Right lobe of liver (tissue), 6 donors: ENCODE measurements at regions not wholly inside any gene's neighbourhood (a gene's known extent, or its start where the extent isn't known, plus 50 kb on each side); places are given as distances from the start of the nearest gene placed in this dataset.

Source experiments
- ATAC-seq, 4 donors: fragments of 200-7000 bp; cut with Tn5 transposase; one replicate each; pipeline ENCODE4 v1.9.1; 2020; ENCODE audit warnings: mild to moderate bottlenecking in 4 of 4, moderate library complexity in 4 of 4
- DNase-seq, 3 donors: peaks; one replicate each; pipeline ENCODE4 v3.0.0-alpha.2; 2020
- H3K27ac ChIP-seq, 3 donors: fragments of 200-600 bp; one replicate each; pipeline ENCODE4 v1.8.0; 2022
- H3K27me3 ChIP-seq, 2 donors: fragments of 200-600 bp; one replicate each; pipeline ENCODE4 v1.8.0; 2022
- H3K36me3 ChIP-seq, 4 donors: fragments of 200-600 bp; sonication (generic) in 1 of 4; one replicate each; pipeline versions ENCODE4 v1.5.1 to v1.8.0; 2017 to 2022; ENCODE audit warnings: control low read depth in 1 of 4
- H3K4me1 ChIP-seq, 4 donors: fragments of 200-600 bp; sonication (generic) in 1 of 4; one replicate each; pipeline versions ENCODE4 v1.5.1 to v1.8.0; 2017 to 2022; ENCODE audit warnings: control low read depth in 1 of 4
- H3K4me3 ChIP-seq, 3 donors: fragments of 200-600 bp; one replicate each; pipeline ENCODE4 v1.8.0; 2022
- H3K9me3 ChIP-seq, 4 donors: fragments of 200-600 bp; sonication (generic) in 1 of 4; one replicate each; pipeline versions ENCODE4 v1.5.1 to v1.8.0; 2017 to 2022; ENCODE audit warnings: control low read depth in 1 of 4
- CTCF ChIP-seq, 4 donors: fragments of 200-600 bp in 3 of 4; fragments of 450-650 bp in 1 of 4; IDR thresholded peaks; one replicate each; pipeline versions ENCODE4 v1.5.1 to v1.8.0; 2016 to 2022; ENCODE audit warnings: antibody characterized with exemption in 4 of 4, mild to moderate bottlenecking in 2 of 4
- POLR2A ChIP-seq: fragments of 450-650 bp; IDR thresholded peaks from one replicate; pipeline ENCODE4 v1.6.1; 2017; ENCODE audit warnings: antibody characterized with exemption, mild to moderate bottlenecking
- WGBS: methylation state at CpG from one replicate; pipeline ENCODE4 v1.1.6; 2018; ENCODE audit warnings: low coverage, low lambda C conversion rate; ENCODE audit not compliant: insufficient coverage; ENCODE audit errors: missing lambda C conversion rate; 5-methylcytosine and 5-hydroxymethylcytosine counted together
- intact Hi-C, 2 donors: fragments of 100-400 bp; cut with DNase I; formaldehyde crosslinking; loops; one replicate each; pipeline versions ENCODE4 v1.11.2 to v1.14.1; 2022
- donor health status: DM: no; HTN: yes; CAD: no.
- donor health status: DM: no; HTN: no; CAD: no.
- donor health status: DM: no; HTN: no; CAD: no.
- donor health status: DM: no; HTN: yes; CAD: no.
- donor health status: DM: no; HTN: yes; CAD: no.

- Histone ChIP-seq H3K27ac (no peak overlapping the region), H3K4me1 (no peaks in the 10 kb centered on the region), H3K4me3 (no peak overlapping the region), H3K9me3 (no peaks in the 10 kb centered on the region), H3K27me3 (no peaks in the 10 kb centered on the region), H3K36me3 (no peaks in the 10 kb centered on the region)
- intact Hi-C loops, result no loop called here
- DNase-seq (no peak), ATAC-seq (no peak)
- TF ChIP-seq CTCF (IDR thresholded peaks at IDR 0.05), result no peak
- TF ChIP-seq POLR2A, result no peak
- 63% methylated on average over 4 of the region's 8 CpGs for WGBS
Observed at GRCh38 chr18:25735459-25735858, 355.0 kb downstream of the SS18 start.

GRCh38 chr18:25734336-25734735 lies 356.1 kb downstream of the SS18 start:
- H3K27me3 ChIP-seq, result no peaks in the 10 kb centered on the region
- H3K36me3 ChIP-seq, result no peaks in the 10 kb centered on the region
- H3K4me3 ChIP-seq, result no peak overlapping the region
- TF ChIP-seq POLR2A (no peak), CTCF (IDR thresholded peaks at IDR 0.05) (no peak)
- DNase-seq (no peak), ATAC-seq (no peak)
- WGBS, result 35% methylated on average over 2 of the region's 2 CpGs
- no peak overlapping the region for H3K27ac ChIP-seq
- intact Hi-C loops, result no loop called here
- H3K9me3 ChIP-seq, result no peaks in the 10 kb centered on the region
- H3K4me1 ChIP-seq, result no peaks in the 10 kb centered on the region

DNA sequence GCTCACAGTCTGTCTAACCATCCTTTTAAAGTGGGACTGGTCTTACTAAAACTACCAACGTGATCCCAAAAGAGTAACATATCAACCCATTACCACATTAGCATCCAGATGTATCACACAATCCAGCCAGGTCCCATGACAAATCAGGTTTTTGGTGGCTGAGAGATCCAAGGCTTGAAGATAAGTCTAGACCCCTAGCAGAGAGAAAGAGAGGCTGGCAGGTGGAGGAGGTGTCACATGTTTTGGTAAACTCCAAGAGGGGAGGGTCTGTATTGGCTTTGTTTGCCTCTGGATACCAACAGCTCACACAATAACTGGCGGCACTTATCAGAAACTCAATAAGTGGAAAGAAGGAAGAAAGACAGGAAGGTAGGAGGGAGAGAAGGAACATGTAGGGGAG lies 357.6 kb downstream of the SS18 start:
- ATAC-seq (no peak), DNase-seq (no peak)
- no peaks in the 10 kb centered on the region for H3K27me3 ChIP-seq
- TF ChIP-seq CTCF (IDR thresholded peaks at IDR 0.05), result no peak
- TF ChIP-seq POLR2A, result no peak
- H3K4me1 ChIP-seq, result no peaks in the 10 kb centered on the region
- no peak overlapping the region for H3K27ac ChIP-seq
- H3K36me3 ChIP-seq, result no peaks in the 10 kb centered on the region
- WGBS, result 22% methylated on average over 2 of the region's 2 CpGs
- no peaks in the 10 kb centered on the region for H3K9me3 ChIP-seq
- intact Hi-C loops, result no loop called here
- no peak overlapping the region for H3K4me3 ChIP-seq

DNA sequence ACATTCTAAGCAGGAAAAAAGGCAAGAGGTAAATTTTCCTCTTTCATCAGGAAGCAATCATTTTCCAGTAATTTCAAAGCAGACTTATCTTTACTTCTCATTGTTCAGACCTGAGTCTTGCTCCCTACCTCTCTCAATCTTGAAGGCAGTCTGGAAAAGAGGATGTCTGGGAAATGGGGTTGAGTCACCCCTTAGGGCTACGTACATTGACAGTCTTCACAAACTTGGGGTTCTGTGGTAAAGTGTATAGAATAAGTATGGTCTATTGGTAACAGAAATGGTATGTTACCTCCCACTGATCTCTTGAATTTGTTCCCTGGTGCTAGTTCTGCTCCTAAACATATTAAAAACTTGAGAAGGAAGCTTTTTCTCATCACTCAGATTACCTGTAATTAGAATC lies 361.3 kb downstream of the SS18 start:
- no peak for TF ChIP-seq POLR2A
- no peak for TF ChIP-seq CTCF (IDR thresholded peaks at IDR 0.05)
- no peaks in the 10 kb centered on the region for H3K4me1 ChIP-seq
- no peak for DNase-seq
- no peaks in the 10 kb centered on the region for H3K36me3 ChIP-seq
- H3K27ac ChIP-seq, result no peak overlapping the region
- intact Hi-C loops, result no loop called here
- no peaks in the 10 kb centered on the region for H3K27me3 ChIP-seq
- no peak overlapping the region for H3K4me3 ChIP-seq
- no peak for ATAC-seq
- WGBS, result 45% methylated on average over 1 of the region's 1 CpG
- H3K9me3 ChIP-seq, result no peaks in the 10 kb centered on the region

DNA sequence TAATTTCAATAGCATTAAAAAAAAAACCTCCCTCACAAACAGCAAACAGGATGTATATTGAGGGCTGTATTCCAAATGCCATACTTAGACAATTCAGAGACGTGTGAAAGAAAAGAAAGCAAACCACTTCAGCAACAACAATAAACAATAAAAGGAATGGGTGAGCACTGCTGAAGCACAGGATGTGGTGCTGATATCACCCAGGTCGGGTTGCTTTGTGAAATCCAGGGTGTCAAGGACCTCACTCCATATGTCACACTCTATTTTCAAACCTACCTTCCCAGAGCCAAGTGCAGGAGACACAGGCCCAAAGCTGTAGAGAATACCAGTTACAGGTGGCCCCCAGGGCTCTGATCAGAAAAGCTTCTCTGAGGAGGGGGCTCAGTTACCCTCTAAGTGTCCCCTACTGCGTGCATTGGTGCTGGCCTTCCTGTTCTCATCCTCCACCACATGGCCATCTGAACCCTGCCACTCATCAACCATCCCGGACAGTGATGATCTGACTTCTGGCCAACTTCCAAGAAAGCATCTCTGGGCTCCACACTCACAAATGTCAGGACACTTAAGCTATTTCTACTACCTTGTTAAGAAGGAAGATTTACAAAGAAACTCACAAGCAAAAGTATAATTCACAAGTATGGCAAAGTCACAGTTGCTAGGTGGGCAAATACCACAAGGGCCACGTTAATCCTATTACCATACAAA lies 363.0 kb downstream of the SS18 start:
- TF ChIP-seq CTCF (IDR thresholded peaks at IDR 0.05) (no peak), POLR2A (no peak)
- Histone ChIP-seq H3K4me3 (no peak overlapping the region), H3K9me3 (no peaks in the 10 kb centered on the region), H3K27me3 (no peaks in the 10 kb centered on the region), H3K36me3 (no peaks in the 10 kb centered on the region), H3K4me1 (no peaks in the 10 kb centered on the region), H3K27ac (no peak overlapping the region)
- DNase-seq (no peak), ATAC-seq (no peak)
- intact Hi-C loops, result no loop called here
- WGBS, result 28% methylated on average over 4 of the region's 5 CpGs
